ENCODE measurements at regions not wholly inside any gene's neighbourhood (a gene's known extent, or its start where the extent isn't known, plus 50 kb on each side); places are given as distances from the start of the nearest gene placed in this dataset.

GRCh38 chr5:61813361-61813760 is 481.3 kb downstream of the ZSWIM6 start:
- Histone ChIP-seq H3K27me3 (replicated peaks in 1 of 4; ENCODE audit: control insufficient read depth in 3 of 4, extremely low read depth in 1 of 4, insufficient read depth in 3 of 4, low read length in 3 of 4) (no peaks in the 10 kb centered on the region), H4K20me1 (replicated peaks in 1 of 2; ENCODE audit: control insufficient read depth in 1 of 2, insufficient read depth in 2 of 2, low read length in 2 of 2) (no peaks in the 10 kb centered on the region), H2BK5ac (ENCODE audit: low read depth, low read length) (no peak overlapping the region), H3K4me1 (replicated peaks in 1 of 4; ENCODE audit: control insufficient read depth in 3 of 4, insufficient read depth in 4 of 4, low read length in 3 of 4) (peaks cover 0 to 2% (median 0%) of the 10 kb centered on the region in 4 experiments; a peak in 1 of 7 replicates), H3K79me1 (ENCODE audit: low read depth, low read length) (no peaks in the 10 kb centered on the region), H3K4me3 (ENCODE audit: extremely low read depth in 1 of 4, insufficient read depth in 2 of 4, low read depth in 3 of 4, low read length in 4 of 4) (no peak overlapping the region), H2BK120ac (replicated peaks; ENCODE audit: low read depth, low read length) (no peak overlapping the region), H3K27ac (ENCODE audit: low read depth, low read length) (no peak overlapping the region), H2BK12ac (ENCODE audit: low read depth, low read length) (no peak overlapping the region), H3K79me2 (ENCODE audit: control insufficient read depth in 1 of 2, insufficient read depth in 2 of 2, low read length in 2 of 2) (no peaks in the 10 kb centered on the region), H3K9ac (replicated peaks in 1 of 4; ENCODE audit: extremely low read depth in 1 of 4, low read depth in 3 of 4, low read length in 3 of 4) (no peak overlapping the region), H3K36me3 (ENCODE audit: control insufficient read depth in 2 of 4, insufficient read depth in 4 of 4, low read length in 3 of 4) (no peaks in the 10 kb centered on the region), H2AFZ (ENCODE audit: low read length) (no peak overlapping the region), H4K91ac (replicated peaks; ENCODE audit: insufficient read length, low read length) (no peak overlapping the region), H3K23me2 (ENCODE audit: low read depth, low read length) (peaks cover 2% of the 10 kb centered on the region; the same call in 1 of the 2 replicates), H3K14ac (ENCODE audit: insufficient read length) (no peak overlapping the region), H3K56ac (replicated peaks; ENCODE audit: insufficient read length, low read depth, low read length) (no peak overlapping the region), H3K23ac (ENCODE audit: insufficient read length) (no peak overlapping the region), H2AK5ac (ENCODE audit: low read depth, low read length) (no peak overlapping the region), H2BK20ac (ENCODE audit: low read length) (no peak overlapping the region), H3K9me3 (ENCODE audit: insufficient read depth in 2 of 2, low read depth in 1 of 2, low read length in 1 of 2) (no peaks in the 10 kb centered on the region), H2BK15ac (ENCODE audit: low read length) (no peak overlapping the region), H3K18ac (ENCODE audit: extremely low read depth, low read length) (no peak overlapping the region), H3K4ac (replicated peaks; ENCODE audit: insufficient read length, low read depth, low read length) (no peak overlapping the region), H4K5ac (ENCODE audit: insufficient read length, low read depth, low read length) (no peak overlapping the region), H3K4me2 (ENCODE audit: insufficient read depth in 1 of 2, low read depth in 2 of 2, low read length in 2 of 2) (no peak overlapping the region), H4K8ac (ENCODE audit: extremely low read depth, insufficient read depth, low read length) (no peak overlapping the region)
- FAIRE-seq (no peak), DNase-seq (ENCODE audit: low read depth in 1 of 2, low spot score in 2 of 2) (no peak)
- POLR2A ChIA-PET (ENCODE audit: partially characterized antibody) = no interaction called here
- CTCF ChIA-PET (ENCODE audit: partially characterized antibody) = interaction anchor here (0.8 to 2.1 kb wide), 2 partner anchors 11 to 25 kb away, joined by 3 to 5 read pairs; no protein-coding TSS in a partner anchor
- TF ChIP-seq HDAC6 (IDR thresholded peaks at IDR 0.05; ENCODE audit: low read depth, low read length) (no peak), GABPA (IDR thresholded peaks at IDR 0.05; ENCODE audit: borderline replicate concordance, insufficient read depth, low read length) (no peak), CBX8 (IDR thresholded peaks at IDR 0.05; ENCODE audit: borderline replicate concordance, low read depth, low read length) (no peak), TAF7 (optimal IDR thresholded peaks at IDR 0.05; ENCODE audit: borderline replicate concordance, low read depth, low read length) (no peak), SIX5 (IDR thresholded peaks at IDR 0.05; ENCODE audit: low read depth, low read length) (no peak), CTCF (IDR thresholded peaks at IDR 0.05; ENCODE audit: control extremely low read depth in 1 of 3, insufficient read depth in 1 of 3, low read depth in 1 of 3, low read length in 3 of 3) (no peak)
- 100% methylated on average over 1 of the region's 1 CpG; no CpG with 5 or more reads in 1 of the 2 experiments for WGBS, 2 experiments (ENCODE audit: extremely low coverage in 1 of 2, insufficient coverage in 1 of 2, insufficient read length in 1 of 2, insufficient replicate concordance in 2 of 2, low coverage in 1 of 2, low lambda C conversion rate in 2 of 2, missing lambda C conversion rate in 1 of 2)
